Activated T-cell treated with anti-CD3 and anti-CD28 coated beads, Interleukin-2, amount 50 U/mL, for 4 hours (primary cell): ENCODE measurements at regions not wholly inside any gene's neighbourhood (a gene's known extent, or its start where the extent isn't known, plus 50 kb on each side); places are given as distances from the start of the nearest gene placed in this dataset.

Experiments
- ATAC-seq, 2 donors: fragments of 200-7000 bp; cut with Tn5 transposase; one replicate each; pipeline ENCODE4 v1.10.0; 2021
- DNase-seq: peaks from one replicate; pipeline ENCODE4 v3.0.0-alpha.2; 2020
- H3K27me3 Mint-ChIP-seq: one replicate; pipeline ENCODE4 v1.8.0; 2021; ENCODE audit warnings: low read depth, mixed read lengths
- H3K36me3 Mint-ChIP-seq: one replicate; pipeline ENCODE4 v1.8.0; 2022; ENCODE audit warnings: mixed read lengths; ENCODE audit not compliant: insufficient read depth
- H3K4me1 Mint-ChIP-seq: one replicate; pipeline ENCODE4 v1.8.0; 2021; ENCODE audit warnings: low read depth, mixed read lengths
- H3K4me3 Mint-ChIP-seq: one replicate; pipeline ENCODE4 v1.8.0; 2021; ENCODE audit warnings: mild to moderate bottlenecking, moderate library complexity, mixed read lengths
- H3K9me3 Mint-ChIP-seq: one replicate; pipeline ENCODE4 v1.8.0; 2021; ENCODE audit warnings: mixed read lengths

DNA sequence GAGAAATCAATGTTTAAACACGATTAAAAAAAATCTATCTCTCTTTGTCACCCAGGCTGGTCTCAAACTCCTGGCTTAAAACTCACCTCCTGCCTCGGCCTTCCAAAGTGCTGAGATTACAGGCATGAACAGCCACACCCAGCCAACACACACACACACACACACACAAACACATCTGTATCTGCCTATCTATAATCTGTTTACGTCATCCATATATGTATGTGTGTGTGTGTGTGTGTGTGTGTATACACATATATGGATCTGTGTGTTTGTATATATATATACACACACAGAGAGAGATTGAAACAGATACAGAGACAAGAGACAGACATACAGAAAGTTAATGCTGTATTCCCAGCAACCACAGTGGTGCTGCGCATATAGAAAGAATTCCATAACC, 497.1 kb downstream of the DSC3 start:
- ATAC-seq (no peak), DNase-seq (no peak)
- no peak overlapping the region for H3K4me3 Mint-ChIP-seq
- H3K4me1 Mint-ChIP-seq = no peaks in the 10 kb centered on the region
- no peaks in the 10 kb centered on the region for H3K9me3 Mint-ChIP-seq
- no peaks in the 10 kb centered on the region for H3K27me3 Mint-ChIP-seq
- H3K36me3 Mint-ChIP-seq = no peaks in the 10 kb centered on the region

- Mint-ChIP-seq H3K4me1 (no peaks in the 10 kb centered on the region), H3K27me3 (no peaks in the 10 kb centered on the region), H3K9me3 (peaks cover 3% of the 10 kb centered on the region), H3K4me3 (no peak overlapping the region), H3K36me3 (no peaks in the 10 kb centered on the region)
- ATAC-seq = no peak
- no peak for DNase-seq
Measured at GRCh38 chr18:30544141-30544540, 498.4 kb downstream of the DSC3 start.

DNA sequence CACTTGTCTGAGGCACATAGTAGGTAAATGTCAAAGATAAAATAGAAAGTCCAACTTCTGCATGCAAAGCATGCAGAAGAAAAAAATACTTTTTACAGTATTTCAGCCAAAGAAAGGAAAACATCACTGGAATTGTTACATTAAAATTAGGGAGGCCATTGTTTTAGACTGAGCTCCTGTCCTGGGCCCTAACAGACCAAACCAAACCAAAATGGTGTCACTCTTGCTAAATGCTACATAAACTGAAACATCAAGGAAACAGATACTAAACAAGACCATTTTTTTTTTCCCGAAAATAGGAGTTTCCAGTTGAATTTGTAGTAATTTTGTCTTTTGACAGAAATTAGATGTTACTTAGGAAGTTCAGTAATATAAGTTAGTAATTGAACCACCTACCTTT, 508.8 kb downstream of the DSC3 start:
- no peaks in the 10 kb centered on the region for H3K4me1 Mint-ChIP-seq
- DNase-seq (no peak), ATAC-seq (no peak)
- H3K9me3 Mint-ChIP-seq = peaks cover 13% of the 10 kb centered on the region
- no peak overlapping the region for H3K4me3 Mint-ChIP-seq
- H3K36me3 Mint-ChIP-seq = no peaks in the 10 kb centered on the region
- no peaks in the 10 kb centered on the region for H3K27me3 Mint-ChIP-seq

DNA sequence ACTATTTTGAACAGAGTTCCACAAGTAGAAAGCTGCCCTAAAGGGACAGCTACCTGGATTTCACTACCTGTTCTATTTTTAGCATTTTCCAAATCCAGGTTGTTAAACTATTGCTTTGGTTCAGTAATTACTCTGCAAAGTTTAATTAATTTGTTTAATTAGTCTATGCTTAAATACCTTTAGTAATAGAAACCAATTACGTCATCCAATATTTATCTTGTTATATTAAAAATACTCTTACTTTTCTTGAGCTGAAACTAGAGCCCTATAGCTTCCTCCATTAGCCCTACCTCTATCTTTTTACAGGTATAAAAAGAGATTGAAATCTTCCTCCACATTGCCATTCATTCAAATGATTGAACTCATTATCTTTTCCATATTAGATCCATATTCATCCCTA, 514.6 kb downstream of the DSC3 start:
- Mint-ChIP-seq H3K9me3 (peaks cover 16% of the 10 kb centered on the region), H3K4me1 (no peaks in the 10 kb centered on the region), H3K4me3 (no peak overlapping the region), H3K36me3 (no peaks in the 10 kb centered on the region), H3K27me3 (no peaks in the 10 kb centered on the region)
- DNase-seq (no peak), ATAC-seq (no peak)

- H3K36me3 Mint-ChIP-seq = no peaks in the 10 kb centered on the region
- DNase-seq = no peak
- H3K27me3 Mint-ChIP-seq = no peaks in the 10 kb centered on the region
- no peaks in the 10 kb centered on the region for H3K4me1 Mint-ChIP-seq
- ATAC-seq = no peak
- no peak overlapping the region for H3K4me3 Mint-ChIP-seq
- H3K9me3 Mint-ChIP-seq = peaks cover 16% of the 10 kb centered on the region
Measured at GRCh38 chr18:30527226-30527625, 515.3 kb downstream of the DSC3 start.

GRCh38 chr18:30522288-30522929, 520.1 kb downstream of the DSC3 start:
- DNase-seq = no peak
- H3K4me3 Mint-ChIP-seq = no peak overlapping the region
- ATAC-seq = no peak
- H3K27me3 Mint-ChIP-seq = no peaks in the 10 kb centered on the region
- H3K36me3 Mint-ChIP-seq = no peaks in the 10 kb centered on the region
- H3K4me1 Mint-ChIP-seq = no peaks in the 10 kb centered on the region
- H3K9me3 Mint-ChIP-seq = peaks cover 18% of the 10 kb centered on the region

DNA sequence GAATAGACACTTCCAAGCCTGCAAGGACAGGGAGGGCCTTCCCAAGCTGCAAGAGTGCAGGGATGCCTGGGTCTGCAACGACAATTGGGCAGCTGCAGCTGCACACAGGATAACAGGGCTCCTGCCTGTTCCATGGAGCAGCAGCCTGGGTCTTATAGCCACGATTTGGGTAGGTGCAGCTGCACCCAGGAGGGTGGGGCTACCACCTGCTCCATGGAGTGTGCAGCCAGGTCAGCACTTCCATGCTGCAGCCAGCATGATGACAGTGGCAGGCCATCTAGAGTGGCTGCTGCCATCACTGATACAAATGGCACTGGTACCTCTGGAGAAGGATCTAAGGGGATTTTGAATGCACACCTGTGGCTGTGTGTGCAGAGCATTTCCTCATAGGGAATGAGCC, 528.5 kb downstream of the DSC3 start:
- DNase-seq = no peak
- no peak overlapping the region for H3K4me3 Mint-ChIP-seq

DNA sequence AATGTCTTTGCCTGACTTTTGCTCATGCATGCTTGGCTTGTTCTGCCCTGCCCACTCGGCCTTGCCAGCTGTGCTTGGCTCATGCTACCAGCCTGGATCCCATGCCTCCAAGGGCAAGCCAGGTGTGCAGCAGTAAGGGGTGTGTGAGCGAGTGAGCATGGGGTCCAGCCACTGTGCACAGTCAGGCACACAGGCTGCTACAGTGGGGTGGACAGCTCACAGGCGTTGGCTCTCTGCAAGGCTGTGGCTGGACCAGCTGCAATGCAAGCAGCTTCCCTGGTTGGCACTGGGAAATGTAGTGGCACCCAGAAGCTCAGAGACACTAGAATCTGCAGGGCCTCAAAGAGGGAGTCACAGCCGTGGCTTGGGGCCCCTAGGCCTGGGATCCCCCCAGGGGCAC, 529.7 kb downstream of the DSC3 start:
- peaks cover 4% of the 10 kb centered on the region for H3K9me3 Mint-ChIP-seq
- no peak for ATAC-seq
- no peaks in the 10 kb centered on the region for H3K4me1 Mint-ChIP-seq
- no peak overlapping the region for H3K4me3 Mint-ChIP-seq
- H3K27me3 Mint-ChIP-seq = no peaks in the 10 kb centered on the region
- H3K36me3 Mint-ChIP-seq = no peaks in the 10 kb centered on the region
- no peak for DNase-seq

More for the DNA sequence above, 528.5 kb downstream of the DSC3 start:
- Mint-ChIP-seq H3K9me3 (peaks cover 7% of the 10 kb centered on the region), H3K36me3 (no peaks in the 10 kb centered on the region), H3K4me1 (no peaks in the 10 kb centered on the region), H3K27me3 (no peaks in the 10 kb centered on the region)
- ATAC-seq = no peak

DNA sequence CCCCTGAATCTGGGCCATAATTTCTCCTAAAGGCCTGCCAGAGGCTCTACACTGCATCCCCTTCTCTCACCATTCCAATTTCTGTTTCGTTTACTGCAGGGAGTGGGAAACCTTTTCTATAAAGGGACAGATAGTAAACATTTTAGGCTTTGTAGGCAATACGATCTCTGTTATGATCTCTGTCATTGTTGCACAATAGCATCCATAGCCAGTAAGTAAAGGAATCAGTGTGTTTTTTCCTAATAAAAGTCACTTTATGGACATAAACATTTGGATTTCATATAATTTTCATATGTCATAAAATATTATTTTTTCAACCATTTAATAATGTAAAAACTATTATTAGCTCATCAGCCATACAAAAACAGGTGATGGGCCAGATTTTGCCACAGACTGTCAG, 531.7 kb downstream of the DSC3 start:
- Mint-ChIP-seq H3K4me1 (no peaks in the 10 kb centered on the region), H3K27me3 (no peaks in the 10 kb centered on the region), H3K9me3 (peaks cover 4% of the 10 kb centered on the region), H3K4me3 (no peak overlapping the region), H3K36me3 (no peaks in the 10 kb centered on the region)
- DNase-seq = no peak
- ATAC-seq = no peak

DNA sequence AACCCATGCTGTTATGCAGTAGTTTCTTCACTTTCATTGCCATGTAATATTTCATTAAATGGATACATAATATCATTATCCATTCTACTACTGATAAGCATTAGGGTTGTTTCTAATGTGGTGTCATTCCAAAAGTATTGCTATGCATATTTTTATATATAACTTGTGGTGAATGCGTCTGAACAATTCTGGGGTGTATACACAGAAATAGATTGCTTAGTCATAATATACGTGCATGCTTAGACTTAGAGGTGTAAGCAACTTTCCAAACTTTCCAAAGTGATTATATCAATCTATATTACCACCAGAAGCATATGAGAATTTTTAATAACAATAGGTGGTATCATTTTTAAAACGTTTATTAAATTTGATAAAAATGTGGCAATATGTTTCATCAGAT, 540.9 kb downstream of the DSC3 start:
- Mint-ChIP-seq H3K4me1 (no peaks in the 10 kb centered on the region), H3K36me3 (no peaks in the 10 kb centered on the region), H3K27me3 (no peaks in the 10 kb centered on the region), H3K9me3 (peaks cover 12% of the 10 kb centered on the region), H3K4me3 (no peak overlapping the region)
- DNase-seq (no peak), ATAC-seq (no peak)

DNA sequence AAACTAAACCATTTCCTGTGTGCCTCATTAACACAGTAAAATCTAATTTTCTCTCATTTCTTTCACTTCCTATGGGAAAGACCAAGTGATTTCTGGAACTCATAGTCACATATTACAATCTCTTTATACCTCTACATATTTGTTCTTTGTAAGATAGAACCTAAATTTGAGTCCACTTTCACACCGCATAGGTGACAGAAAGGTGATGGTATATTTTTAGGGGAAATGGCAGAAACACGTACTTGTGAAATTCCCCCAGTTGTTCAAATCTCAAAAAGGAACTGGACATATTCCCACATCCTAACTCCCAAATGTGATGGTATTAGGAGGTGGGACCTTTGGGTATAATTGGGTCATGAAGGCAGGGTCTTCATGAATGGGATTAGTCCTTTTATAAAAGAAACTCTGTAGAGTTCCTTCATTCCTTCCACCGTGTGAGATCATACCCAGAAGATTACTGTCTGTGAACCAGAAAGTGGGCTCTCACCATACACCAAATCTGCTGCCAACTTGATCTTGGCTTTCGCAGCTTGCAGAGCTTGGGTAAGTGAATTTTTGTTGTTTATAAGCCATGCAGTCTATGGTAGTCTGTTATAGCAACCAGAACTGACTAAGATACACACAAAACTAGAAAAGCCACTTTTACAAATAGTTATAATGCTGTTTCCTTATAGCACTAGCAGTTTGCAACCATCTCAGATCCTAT, 542.1 kb downstream of the DSC3 start:
- Mint-ChIP-seq H3K4me3 (no peak overlapping the region), H3K27me3 (no peaks in the 10 kb centered on the region), H3K36me3 (no peaks in the 10 kb centered on the region), H3K9me3 (peaks cover 13% of the 10 kb centered on the region), H3K4me1 (no peaks in the 10 kb centered on the region)
- no peak for ATAC-seq
- no peak for DNase-seq

DNA sequence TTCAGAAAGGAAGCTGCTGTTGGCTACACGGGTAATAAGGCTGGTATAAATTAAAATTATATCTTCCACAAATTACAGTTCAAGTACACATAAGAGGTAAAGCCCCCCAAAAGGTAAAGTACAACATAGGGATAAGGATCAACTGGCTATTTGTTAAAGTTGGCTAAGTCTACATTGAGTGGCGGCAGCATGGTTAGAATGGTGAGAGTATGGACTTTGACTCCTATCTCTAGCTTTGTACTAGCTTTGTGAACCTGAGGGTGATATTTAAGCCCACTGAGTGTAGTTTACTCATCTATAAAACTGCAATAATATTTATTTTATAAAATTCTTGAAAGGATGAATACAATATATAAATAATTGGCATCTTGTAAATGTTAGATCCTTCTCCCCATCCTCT, 542.8 kb downstream of the DSC3 start:
- H3K4me3 Mint-ChIP-seq = no peak overlapping the region
- H3K4me1 Mint-ChIP-seq = no peaks in the 10 kb centered on the region
- H3K9me3 Mint-ChIP-seq = peaks cover 17% of the 10 kb centered on the region
- DNase-seq = no peak
- no peaks in the 10 kb centered on the region for H3K27me3 Mint-ChIP-seq
- H3K36me3 Mint-ChIP-seq = no peaks in the 10 kb centered on the region
- no peak for ATAC-seq

- DNase-seq (no peak), ATAC-seq (no peak)
- H3K4me3 Mint-ChIP-seq = no peak overlapping the region
- no peaks in the 10 kb centered on the region for H3K27me3 Mint-ChIP-seq
- H3K9me3 Mint-ChIP-seq = peaks cover 17% of the 10 kb centered on the region
- H3K36me3 Mint-ChIP-seq = no peaks in the 10 kb centered on the region
- H3K4me1 Mint-ChIP-seq = no peaks in the 10 kb centered on the region
Measured at GRCh38 chr18:30492552-30493129, 549.9 kb downstream of the DSC3 start.

DNA sequence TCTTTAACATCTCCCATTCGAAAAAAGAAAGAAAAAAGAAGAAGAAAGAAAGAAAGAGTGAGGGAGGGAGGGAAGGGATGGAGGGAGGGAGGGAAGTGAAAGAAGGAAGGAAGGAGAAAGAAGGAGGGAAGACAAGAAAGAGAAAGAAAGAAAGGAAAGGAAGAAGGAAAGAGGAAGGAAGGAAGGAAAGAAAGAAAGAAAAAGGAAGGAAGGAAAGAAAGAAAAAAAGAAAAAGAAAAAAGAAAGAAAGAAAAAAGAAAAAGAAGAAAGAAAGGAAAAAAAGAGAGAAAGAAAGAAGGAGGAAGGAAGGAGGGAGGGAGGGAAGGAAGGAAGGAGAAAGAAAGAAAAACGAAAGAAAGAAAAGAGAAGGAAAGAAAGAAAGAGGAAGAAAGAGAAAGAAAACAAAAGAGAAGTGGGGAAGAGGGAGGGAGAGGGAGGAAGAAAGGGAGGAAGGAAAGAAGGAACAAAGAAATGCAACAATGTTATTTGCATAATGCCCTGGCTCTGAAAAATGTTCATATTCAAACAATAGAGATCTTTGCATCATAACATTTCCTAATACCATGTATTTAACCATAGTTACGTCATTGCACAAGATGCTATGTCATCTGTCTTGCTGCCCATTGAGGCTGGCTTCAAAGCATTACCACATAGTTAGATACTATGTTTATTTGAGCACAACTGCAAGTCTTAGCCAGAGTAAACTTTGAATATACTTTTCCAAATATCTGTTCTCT, 550.6 kb downstream of the DSC3 start:
- no peak for DNase-seq
- Mint-ChIP-seq H3K36me3 (no peaks in the 10 kb centered on the region), H3K4me1 (no peaks in the 10 kb centered on the region), H3K27me3 (no peaks in the 10 kb centered on the region), H3K4me3 (no peak overlapping the region), H3K9me3 (peaks cover 16% of the 10 kb centered on the region)
- ATAC-seq = no peak
